ENCODE measurements at regions not wholly inside any gene's neighbourhood (a gene's known extent, or its start where the extent isn't known, plus 50 kb on each side); places are given as distances from the start of the nearest gene placed in this dataset.

DNA sequence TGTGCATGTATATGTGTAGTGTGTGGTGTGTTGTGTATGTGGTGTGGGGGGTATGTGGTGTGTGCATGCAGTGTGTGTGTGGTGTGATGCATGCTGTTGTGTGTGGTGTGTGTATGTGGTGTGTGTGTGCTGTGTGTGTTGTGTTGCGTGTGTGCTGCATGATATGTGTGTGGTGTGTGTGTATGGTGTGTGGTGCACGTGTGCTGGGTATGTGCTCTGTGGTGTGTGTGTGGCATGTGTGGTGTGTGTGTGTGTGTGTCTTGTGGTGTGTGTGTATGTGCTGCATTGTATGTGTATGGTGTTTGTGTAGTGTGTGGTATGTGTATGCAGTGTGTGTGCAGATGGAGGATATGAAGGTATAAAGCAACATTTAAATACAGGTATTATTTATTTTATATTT, 50.5 kb upstream of the CKS2 start:
- no peak overlapping the region for H2BK120ac ChIP-seq (ENCODE audit: low read depth, low read length)
- H3K9ac ChIP-seq (ENCODE audit: low read length), result no peak overlapping the region
- H3K14ac ChIP-seq (ENCODE audit: low read length in 2 of 2), result peak overlapping the region in 1 of 2 experiments; percentile 96
- H3K18ac ChIP-seq (ENCODE audit: low read depth in 1 of 2, low read length in 2 of 2), result no peak overlapping the region
- peak overlapping the region in 1 of 2 experiments; percentile 66 for H3K23ac ChIP-seq (ENCODE audit: low read length in 2 of 2)
- no peaks in the 10 kb centered on the region for H3K9me3 ChIP-seq (ENCODE audit: control insufficient read depth, low read length)
- H3K36me3 ChIP-seq (ENCODE audit: control insufficient read depth in 1 of 2, insufficient read depth in 2 of 2, low read depth in 1 of 2, low read length in 2 of 2), result no peaks in the 10 kb centered on the region
- no peak for DNase-seq
- no peak overlapping the region for H3K4me2 ChIP-seq (ENCODE audit: low read length, poor library complexity, severe bottlenecking)
- no peaks in the 10 kb centered on the region for H3K27me3 ChIP-seq (ENCODE audit: control insufficient read depth in 1 of 2, insufficient read depth in 1 of 2, low read length in 2 of 2)
- H3K4me1 ChIP-seq (ENCODE audit: control insufficient read depth, insufficient read depth, low read depth, low read length), result peaks cover 3% of the 10 kb centered on the region
- H3K4ac ChIP-seq (ENCODE audit: low read depth in 1 of 2, low read length in 2 of 2), result no peak overlapping the region
- no peak overlapping the region for H2BK12ac ChIP-seq (ENCODE audit: low read length in 2 of 2)
- no peak overlapping the region for H3K27ac ChIP-seq (ENCODE audit: low read length, poor library complexity, severe bottlenecking)
- peak overlapping the region; percentile 19 for H4K8ac ChIP-seq (ENCODE audit: low read length)
- H4K91ac ChIP-seq (ENCODE audit: low read length), result peak overlapping the region; percentile 6
- no peaks in the 10 kb centered on the region for H3K79me1 ChIP-seq (replicated peaks; ENCODE audit: low read length, poor library complexity, severe bottlenecking)
- H2AFZ ChIP-seq (ENCODE audit: low read depth, low read length), result no peak overlapping the region
- no peak overlapping the region for H2BK15ac ChIP-seq (ENCODE audit: low read depth, poor library complexity, severe bottlenecking)
- peak overlapping the region in 1 of 2 experiments; percentile 23 for H3K4me3 ChIP-seq (ENCODE audit: insufficient read depth in 1 of 2, low read depth in 1 of 2, low read length in 2 of 2)
- no peak overlapping the region for H2AK5ac ChIP-seq (ENCODE audit: low read length, severe bottlenecking)
- H2BK5ac ChIP-seq (ENCODE audit: low read depth, low read length, poor library complexity, severe bottlenecking), result no peak overlapping the region
- WGBS, result 93% methylated on average over 2 of the region's 2 CpGs

Data from mesenchymal stem cell (in vitro differentiated cells and primary cell).